Calu3 (cell line): ENCODE measurements at regions not wholly inside any gene's neighbourhood (a gene's known extent, or its start where the extent isn't known, plus 50 kb on each side); places are given as distances from the start of the nearest gene placed in this dataset.

Source experiments
- BruUV-seq: library from RNA; stranded (reverse); fragments of 400-500 nt; replicated peaks from 2 replicates; lab custom pipeline; 2021; lab: Mats Ljungman, UMichigan
- CTCF ChIA-PET: fragments of 300-600 bp; sonication (Branson Sonifier 250); formaldehyde crosslinking; loops from one replicate; lab custom pipeline; 2022; ENCODE audit warnings: antibody characterized with exemption; lab: Charles Lee
- DNase-seq: peaks from one replicate; pipeline ENCODE4 v3.0.0; 2022
- H3K27ac Mint-ChIP-seq: one replicate; pipeline ENCODE4 v1.8.0; 2022; ENCODE audit warnings: mixed read lengths; ENCODE audit not compliant: unreplicated experiment
- H3K27me3 Mint-ChIP-seq: one replicate; pipeline ENCODE4 v1.8.0; 2022; ENCODE audit warnings: mixed read lengths; ENCODE audit not compliant: unreplicated experiment
- H3K36me3 Mint-ChIP-seq: one replicate; pipeline ENCODE4 v1.8.0; 2022; ENCODE audit warnings: mild to moderate bottlenecking, moderate library complexity, mixed read lengths; ENCODE audit not compliant: insufficient read depth, unreplicated experiment
- H3K4me1 Mint-ChIP-seq: one replicate; pipeline ENCODE4 v1.8.0; 2022; ENCODE audit warnings: mild to moderate bottlenecking, low read depth, mixed read lengths; ENCODE audit not compliant: unreplicated experiment
- H3K4me3 Mint-ChIP-seq: one replicate; pipeline ENCODE4 v1.8.0; 2022; ENCODE audit warnings: mild to moderate bottlenecking, low read depth, moderate library complexity, mixed read lengths; ENCODE audit not compliant: unreplicated experiment
- H3K9me3 Mint-ChIP-seq: one replicate; pipeline ENCODE4 v1.8.0; 2022; ENCODE audit warnings: low read depth, mixed read lengths; ENCODE audit not compliant: unreplicated experiment
- CTCF ChIP-seq: fragments of 200-600 bp; IDR thresholded peaks from one replicate; pipeline ENCODE4 v1.8.0; 2022; ENCODE audit warnings: antibody characterized with exemption; ENCODE audit not compliant: unreplicated experiment
- intact Hi-C: fragments of 100-400 bp; cut with micrococcal nuclease; formaldehyde crosslinking; loops from one replicate; pipeline ENCODE4 v1.10.0; 2022; ENCODE audit not compliant: unreplicated experiment

- no TSS peak for BruUV-seq
- no peaks in the 10 kb centered on the region for H3K36me3 Mint-ChIP-seq
These were observed 346.0 kb downstream of the MFSD1 start for GRCh38 chr3:159147813-159148212.

DNA sequence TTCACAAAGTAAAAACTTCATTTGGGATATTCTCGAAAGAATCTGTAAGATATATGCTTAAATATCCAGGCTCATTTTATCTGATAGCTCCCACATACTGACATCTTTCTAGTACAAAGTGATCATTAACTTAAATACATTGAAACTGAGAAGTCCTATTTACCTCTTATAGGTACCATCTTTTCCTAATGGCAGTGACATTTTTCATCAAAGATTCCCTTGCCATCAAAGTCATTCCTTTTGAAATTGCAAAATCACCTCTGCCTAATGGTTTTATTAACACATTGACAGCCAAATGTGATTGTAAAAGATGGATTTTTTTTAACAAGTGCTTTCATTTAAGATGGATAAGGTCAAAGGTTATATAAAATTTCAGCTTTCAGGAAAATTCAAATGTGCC lies 346.6 kb downstream of the MFSD1 start:
- Mint-ChIP-seq H3K4me1 (peaks cover 7% of the 10 kb centered on the region), H3K9me3 (no peaks in the 10 kb centered on the region), H3K27ac (no peak overlapping the region), H3K36me3 (no peaks in the 10 kb centered on the region), H3K4me3 (no peak overlapping the region), H3K27me3 (no peaks in the 10 kb centered on the region)
- no TSS peak for BruUV-seq
- intact Hi-C loops, result no loop called here
- no peak for DNase-seq
- CTCF ChIA-PET, result no interaction called here
- no peak for TF ChIP-seq CTCF

More at GRCh38 chr3:159147813-159148212, 346.0 kb downstream of the MFSD1 start:
- Mint-ChIP-seq H3K4me3 (no peak overlapping the region), H3K4me1 (peaks cover 7% of the 10 kb centered on the region), H3K27me3 (no peaks in the 10 kb centered on the region), H3K9me3 (no peaks in the 10 kb centered on the region), H3K27ac (no peak overlapping the region)
- intact Hi-C loops, result no loop called here
- CTCF ChIA-PET, result no interaction called here
- TF ChIP-seq CTCF, result no peak
- DNase-seq, result no peak

- no peak for TF ChIP-seq CTCF
- DNase-seq, result no peak
- no peaks in the 10 kb centered on the region for H3K27me3 Mint-ChIP-seq
- CTCF ChIA-PET, result no interaction called here
- intact Hi-C loops, result no loop called here
- no peaks in the 10 kb centered on the region for H3K36me3 Mint-ChIP-seq
- no TSS peak for BruUV-seq
- H3K4me1 Mint-ChIP-seq, result peaks cover 7% of the 10 kb centered on the region
- no peak overlapping the region for H3K4me3 Mint-ChIP-seq
- no peak overlapping the region for H3K27ac Mint-ChIP-seq
- H3K9me3 Mint-ChIP-seq, result no peaks in the 10 kb centered on the region
These were observed 347.3 kb downstream of the MFSD1 start for GRCh38 chr3:159149131-159149530.

- BruUV-seq, result no TSS peak
- DNase-seq, result no peak
- no peak overlapping the region for H3K27ac Mint-ChIP-seq
- TF ChIP-seq CTCF, result no peak
- no peaks in the 10 kb centered on the region for H3K27me3 Mint-ChIP-seq
- H3K4me1 Mint-ChIP-seq, result peaks cover 7% of the 10 kb centered on the region
- no peaks in the 10 kb centered on the region for H3K9me3 Mint-ChIP-seq
- CTCF ChIA-PET, result no interaction called here
- intact Hi-C loops, result no loop called here
- no peak overlapping the region for H3K4me3 Mint-ChIP-seq
- H3K36me3 Mint-ChIP-seq, result no peaks in the 10 kb centered on the region
These were observed 347.8 kb downstream of the MFSD1 start for GRCh38 chr3:159149633-159150032.
